ENCODE measurements at regions not wholly inside any gene's neighbourhood (a gene's known extent, or its start where the extent isn't known, plus 50 kb on each side); places are given as distances from the start of the nearest gene placed in this dataset.
A peak's percentile ranks its signal among the peaks of the same experiment; 100 is the strongest.

GRCh38 chr3:178042376-178042775 lies 493.9 kb upstream of the KCNMB2 start:
- no peak for DNase-seq

- DNase-seq, result no peak
These were observed 493.2 kb upstream of the KCNMB2 start for GRCh38 chr3:178043084-178043483.

- no peak for DNase-seq
These were observed 491.9 kb upstream of the KCNMB2 start for GRCh38 chr3:178044320-178044719.

GRCh38 chr3:178047496-178047895 lies 488.7 kb upstream of the KCNMB2 start:
- DNase-seq, result no peak

GRCh38 chr3:178048768-178049167 lies 487.5 kb upstream of the KCNMB2 start:
- DNase-seq, result no peak

- no peak for DNase-seq
These were observed 481.8 kb upstream of the KCNMB2 start for GRCh38 chr3:178054471-178054870.

- DNase-seq, result no peak
These were observed 480.3 kb upstream of the KCNMB2 start for GRCh38 chr3:178055939-178056338.

- no peak for DNase-seq
These were observed 479.4 kb upstream of the KCNMB2 start for GRCh38 chr3:178056868-178057267.

GRCh38 chr3:178058629-178059028 lies 477.6 kb upstream of the KCNMB2 start:
- DNase-seq, result no peak

GRCh38 chr3:178059119-178059518 lies 477.1 kb upstream of the KCNMB2 start:
- no peak for DNase-seq

- no peak for DNase-seq
These were observed 476.4 kb upstream of the KCNMB2 start for GRCh38 chr3:178059836-178060235.

- no peak for DNase-seq
These were observed 475.8 kb upstream of the KCNMB2 start for GRCh38 chr3:178060407-178060806.

- DNase-seq, result no peak
These were observed 474.1 kb upstream of the KCNMB2 start for GRCh38 chr3:178062126-178062525.

- no peak for DNase-seq
These were observed 472.8 kb upstream of the KCNMB2 start for GRCh38 chr3:178063461-178063860.

GRCh38 chr3:178067721-178068120 lies 468.5 kb upstream of the KCNMB2 start:
- no peak for DNase-seq

GRCh38 chr3:178072391-178073305 lies 463.6 kb upstream of the KCNMB2 start:
- DNase-seq, result peak in 1 of 2 experiments; percentile 11

GRCh38 chr3:178073366-178073765 lies 462.9 kb upstream of the KCNMB2 start:
- no peak for DNase-seq

- DNase-seq, result no peak
These were observed 460.9 kb upstream of the KCNMB2 start for GRCh38 chr3:178075344-178075743.

GRCh38 chr3:178078953-178079352 lies 457.3 kb upstream of the KCNMB2 start:
- DNase-seq, result no peak

- DNase-seq, result peak in 1 of 2 experiments; percentile 1
These were observed 456.3 kb upstream of the KCNMB2 start for GRCh38 chr3:178079966-178080365.

- no peak for DNase-seq
These were observed 453.8 kb upstream of the KCNMB2 start for GRCh38 chr3:178082326-178082906.

- DNase-seq, result peak in 1 of 2 experiments; percentile 52
These were observed 452.1 kb upstream of the KCNMB2 start for GRCh38 chr3:178083906-178084866.
